OCI-LY7 (cell line): ENCODE measurements at regions not wholly inside any gene's neighbourhood (a gene's known extent, or its start where the extent isn't known, plus 50 kb on each side); places are given as distances from the start of the nearest gene placed in this dataset.

Experiments
- BruUV-seq: library from RNA; stranded (reverse); fragments of 400-500 nt; replicated peaks from 2 replicates; lab custom pipeline; 2021; lab: Mats Ljungman, UMichigan
- CTCF ChIA-PET: fragments of 300-600 bp; sonication (Branson Sonifier 250); formaldehyde crosslinking; loops from one replicate; lab custom pipeline; 2022; ENCODE audit warnings: antibody characterized with exemption; ENCODE audit not compliant: unreplicated experiment; lab: Charles Lee
- POLR2A ChIA-PET: fragments of 300-600 bp; sonication (Branson Sonifier 250); formaldehyde crosslinking; loops from one replicate; lab custom pipeline; 2022; ENCODE audit warnings: antibody characterized with exemption; lab: Charles Lee
- DNase-seq: peaks from one replicate; pipeline ENCODE4 v3.0.0-alpha.2; 2015; ENCODE audit warnings: low spot score
- H2AFZ ChIP-seq: fragments of 200-600 bp; sonication (generic), shearing (Covaris generic); 2 replicates; pipeline ENCODE4 v1.6.1; 2014; ENCODE audit warnings: mild to moderate bottlenecking, antibody characterized with exemption, low read length, moderate library complexity
- H3K27ac ChIP-seq: fragments of 200-600 bp; sonication (generic); 2 replicates; pipeline ENCODE4 v1.5.1; 2014; ENCODE audit warnings: mixed run types, low read depth, mild to moderate bottlenecking, moderate library complexity, low read length, inconsistent platforms; ENCODE audit not compliant: poor library complexity, severe bottlenecking
- H3K36me3 ChIP-seq: fragments of 200-600 bp; sonication (generic); 2 replicates; pipeline ENCODE4 v1.6.1; 2014; ENCODE audit warnings: mild to moderate bottlenecking, antibody characterized with exemption, low read length, moderate library complexity, mixed read lengths; ENCODE audit not compliant: insufficient read depth
- H3K4me1 ChIP-seq: fragments of 200-600 bp; sonication (generic); 2 replicates; pipeline ENCODE4 v1.5.1; 2014; ENCODE audit warnings: mild to moderate bottlenecking, low read length; ENCODE audit not compliant: insufficient read depth, poor library complexity, severe bottlenecking
- H3K4me2 ChIP-seq: fragments of 200-600 bp; sonication (generic); 2 replicates; pipeline ENCODE4 v1.6.1; 2014; ENCODE audit warnings: mild to moderate bottlenecking, low read length
- H3K4me3 ChIP-seq: fragments of 200-600 bp; sonication (generic); 2 replicates; pipeline ENCODE4 v1.5.1; 2014; ENCODE audit warnings: mild to moderate bottlenecking, low read depth, low read length; ENCODE audit not compliant: poor library complexity, severe bottlenecking
- H3K79me2 ChIP-seq: fragments of 200-600 bp; sonication (generic); 2 replicates; pipeline ENCODE4 v1.6.1; 2016; ENCODE audit warnings: low read depth, mild to moderate bottlenecking, low read length, moderate library complexity, mixed read lengths; ENCODE audit not compliant: insufficient read depth
- H3K9me2 ChIP-seq: fragments of 200-600 bp; sonication (generic); 2 replicates; pipeline ENCODE4 v1.6.1; 2016; ENCODE audit warnings: mild to moderate bottlenecking, low read length, mixed read lengths; ENCODE audit not compliant: insufficient read depth
- H3K9me3 ChIP-seq: fragments of 200-600 bp; sonication (generic); 2 replicates; pipeline ENCODE4 v1.6.1; 2014; ENCODE audit warnings: mild to moderate bottlenecking, mixed run types, low read length, mixed read lengths
- H4K20me1 ChIP-seq: fragments of 200-600 bp; sonication (generic); 2 replicates; pipeline ENCODE4 v1.6.1; 2014; ENCODE audit warnings: mild to moderate bottlenecking, antibody characterized with exemption, low read length, moderate library complexity, mixed read lengths; ENCODE audit not compliant: insufficient read depth
- CTCF ChIP-seq: fragments of 200-600 bp; sonication (generic); conservative IDR thresholded peaks from 2 replicates; pipeline ENCODE4 v1.5.1; 2014; ENCODE audit warnings: mild to moderate bottlenecking, antibody characterized with exemption, low read length, moderate library complexity, mixed read lengths
- EZH2phosphoT487 ChIP-seq: fragments of 200-600 bp; sonication (generic); IDR thresholded peaks from 2 replicates; pipeline ENCODE4 v1.6.1; 2018; ENCODE audit warnings: low read depth, borderline replicate concordance, mild to moderate bottlenecking, mixed run types, antibody characterized with exemption, low read length, moderate library complexity, mixed read lengths
- intact Hi-C: fragments of 100-400 bp; cut with micrococcal nuclease; formaldehyde crosslinking; loops from one replicate; pipeline ENCODE4 v1.10.0; 2022; ENCODE audit not compliant: unreplicated experiment

GRCh38 chr14:53336729-53337128 is 183.6 kb upstream of the DDHD1 start:
- no peaks in the 10 kb centered on the region for H3K9me3 ChIP-seq
- no peak for DNase-seq
- POLR2A ChIA-PET, result interaction anchor here (1.0 kb wide), 1 partner anchor 22 kb away, joined by 3 read pairs; no protein-coding TSS in a partner anchor
- H3K4me1 ChIP-seq, result no peaks in the 10 kb centered on the region
- no peaks in the 10 kb centered on the region for H3K79me2 ChIP-seq
- H2AFZ ChIP-seq, result no peak overlapping the region
- no TSS peak for BruUV-seq
- CTCF ChIA-PET, result no interaction called here
- H3K9me2 ChIP-seq, result no peaks in the 10 kb centered on the region
- TF ChIP-seq CTCF, result no peak
- no peak for TF ChIP-seq EZH2phosphoT487
- intact Hi-C loops, result no loop called here
- no peaks in the 10 kb centered on the region for H3K36me3 ChIP-seq
- no peaks in the 10 kb centered on the region for H4K20me1 ChIP-seq
- no peak overlapping the region for H3K27ac ChIP-seq
- H3K4me3 ChIP-seq, result no peak overlapping the region
- H3K4me2 ChIP-seq, result no peak overlapping the region

GRCh38 chr14:53333809-53334208 is 180.7 kb upstream of the DDHD1 start:
- H3K9me3 ChIP-seq, result no peaks in the 10 kb centered on the region
- TF ChIP-seq EZH2phosphoT487, result no peak
- no peak for TF ChIP-seq CTCF
- no peaks in the 10 kb centered on the region for H3K9me2 ChIP-seq
- H3K27ac ChIP-seq, result no peak overlapping the region
- no peaks in the 10 kb centered on the region for H4K20me1 ChIP-seq
- no peak overlapping the region for H3K4me3 ChIP-seq
- no peak overlapping the region for H2AFZ ChIP-seq
- intact Hi-C loops, result no loop called here
- POLR2A ChIA-PET, result no interaction called here
- no peaks in the 10 kb centered on the region for H3K79me2 ChIP-seq
- BruUV-seq, result no TSS peak
- DNase-seq, result no peak
- H3K4me2 ChIP-seq, result no peak overlapping the region
- no peaks in the 10 kb centered on the region for H3K4me1 ChIP-seq
- no peaks in the 10 kb centered on the region for H3K36me3 ChIP-seq
- CTCF ChIA-PET, result no interaction called here

GRCh38 chr14:53331921-53332320 is 178.8 kb upstream of the DDHD1 start:
- Histone ChIP-seq H3K9me2 (no peaks in the 10 kb centered on the region), H3K36me3 (no peaks in the 10 kb centered on the region), H3K27ac (no peak overlapping the region), H3K4me2 (no peak overlapping the region), H4K20me1 (no peaks in the 10 kb centered on the region), H2AFZ (no peak overlapping the region), H3K79me2 (no peaks in the 10 kb centered on the region), H3K4me1 (no peaks in the 10 kb centered on the region), H3K4me3 (no peak overlapping the region), H3K9me3 (no peaks in the 10 kb centered on the region)
- ChIA-PET POLR2A (interaction anchor here (0.6 kb wide), 1 partner anchor 123 kb away, joined by 3 read pairs; no protein-coding TSS in a partner anchor), CTCF (no interaction called here)
- TF ChIP-seq EZH2phosphoT487 (no peak), CTCF (no peak)
- DNase-seq, result no peak
- intact Hi-C loops, result no loop called here
- BruUV-seq, result no TSS peak
